Effector memory CD8-positive, alpha-beta T cell (primary cell): ENCODE measurements at regions not wholly inside any gene's neighbourhood (a gene's known extent, or its start where the extent isn't known, plus 50 kb on each side); places are given as distances from the start of the nearest gene placed in this dataset.
"Not testable (repeated sequence)": the region's sequence is repeated elsewhere in the genome, so short reads cannot be mapped to it uniquely, and the experiment has no call there.

Source experiments
- ATAC-seq: fragments of 150-1000 bp; cut with Tn5 transposase; replicated peaks from 2 replicates; pipeline ENCODE4 v1.10.0; 2021; ENCODE audit warnings: mild to moderate bottlenecking, moderate library complexity
- DNase-seq, 3 experiments: peaks; one replicate each; pipeline ENCODE4 v3.0.0; 2021
- H3K27ac Mint-ChIP-seq, 2 donors: one replicate each; pipeline ENCODE4 v1.8.0; 2022; ENCODE audit warnings: mild to moderate bottlenecking in 2 of 2, mixed read lengths in 2 of 2, moderate library complexity in 2 of 2
- H3K27me3 Mint-ChIP-seq, 2 donors: one replicate each; pipeline ENCODE4 v1.8.0; 2022; ENCODE audit warnings: mixed read lengths in 2 of 2
- H3K36me3 Mint-ChIP-seq: one replicate; pipeline ENCODE4 v1.8.0; 2022; ENCODE audit warnings: mild to moderate bottlenecking, moderate library complexity, mixed read lengths; ENCODE audit not compliant: insufficient read depth
- H3K4me1 Mint-ChIP-seq, 2 donors: one replicate each; pipeline ENCODE4 v1.8.0; 2022; ENCODE audit warnings: low read depth in 2 of 2, mixed read lengths in 2 of 2
- H3K4me3 Mint-ChIP-seq, 2 donors: one replicate each; pipeline ENCODE4 v1.8.0; 2022; ENCODE audit warnings: mild to moderate bottlenecking in 2 of 2, mixed read lengths in 2 of 2, moderate library complexity in 2 of 2
- H3K9me3 Mint-ChIP-seq, 2 donors: one replicate each; pipeline ENCODE4 v1.8.0; 2022; ENCODE audit warnings: mixed read lengths in 2 of 2

GRCh38 chr17:22518185-22518584 is 825.9 kb downstream of the KCNJ18 start:
- Mint-ChIP-seq H3K27me3 (no peaks in the 10 kb centered on the region), H3K4me1 (no peaks in the 10 kb centered on the region), H3K36me3 (no peaks in the 10 kb centered on the region), H3K4me3 (no peak overlapping the region), H3K9me3 (peaks cover 8 to 16% of the 10 kb centered on the region in 2 donors), H3K27ac (no peak overlapping the region)
- no peak for ATAC-seq
- DNase-seq: no peak

DNA sequence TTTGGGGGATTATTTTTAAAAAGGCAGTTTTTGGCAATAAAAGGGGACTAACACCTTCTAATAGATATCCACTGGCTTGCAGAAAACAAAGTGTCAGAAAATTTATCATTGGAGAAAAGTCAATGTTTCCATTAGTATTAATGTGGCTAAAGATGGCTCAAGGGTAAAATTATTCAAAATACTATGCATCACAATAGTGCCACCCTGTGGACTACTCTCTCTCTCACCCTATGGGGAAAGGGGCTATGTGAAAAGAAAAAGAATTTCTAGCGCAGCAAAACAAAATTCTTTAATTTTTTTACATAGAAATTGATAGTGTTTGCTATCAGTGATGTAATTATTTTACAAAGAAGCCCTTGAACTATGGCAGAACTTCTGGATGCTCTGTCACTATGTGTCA is 856.5 kb downstream of the KCNJ18 start:
- H3K27me3 Mint-ChIP-seq, DNase-seq, H3K4me3 Mint-ChIP-seq, H3K9me3 Mint-ChIP-seq, H3K27ac Mint-ChIP-seq, ATAC-seq, H3K36me3 Mint-ChIP-seq, H3K4me1 Mint-ChIP-seq: not testable (repeated sequence)

DNA sequence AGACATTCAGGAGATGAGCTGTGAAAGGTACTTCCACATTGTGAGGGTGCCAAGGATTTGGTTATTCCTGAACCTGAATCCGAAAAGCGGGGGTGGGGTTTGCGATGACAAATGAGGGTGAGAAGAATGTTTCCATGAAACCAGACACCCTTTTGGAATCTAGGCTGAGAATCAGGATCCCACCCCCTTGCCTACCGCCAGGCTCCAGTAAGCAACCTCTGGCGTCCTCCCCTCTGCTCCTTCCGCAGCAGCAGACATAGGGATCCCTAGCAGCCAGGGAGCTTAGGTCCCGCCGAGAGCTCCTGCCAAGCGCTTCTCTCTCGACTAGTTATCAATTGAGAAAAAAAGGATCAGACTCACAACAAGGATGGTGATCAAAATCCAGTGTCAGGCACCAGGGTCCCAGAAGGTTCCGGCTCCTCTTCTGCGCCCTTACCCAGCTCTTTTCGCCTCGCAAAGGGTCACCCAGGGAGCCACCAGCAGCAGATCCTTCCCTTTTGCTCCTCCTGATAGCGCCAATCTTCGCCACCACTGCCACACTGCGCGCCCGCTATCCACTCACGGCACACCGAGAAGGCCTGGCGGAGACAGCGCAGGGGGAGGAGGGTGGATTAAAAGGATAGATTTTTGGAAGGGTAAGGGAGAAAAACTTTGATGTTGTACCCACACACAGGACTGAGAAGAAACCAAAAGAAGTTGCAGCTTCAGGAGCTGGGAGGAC is 859.5 kb downstream of the KCNJ18 start:
- H3K36me3 Mint-ChIP-seq, H3K27ac Mint-ChIP-seq, ATAC-seq, H3K27me3 Mint-ChIP-seq, H3K4me3 Mint-ChIP-seq, DNase-seq, H3K4me1 Mint-ChIP-seq, H3K9me3 Mint-ChIP-seq: not testable (repeated sequence)

- Mint-ChIP-seq H3K36me3 (no peaks in the 10 kb centered on the region), H3K4me3 (no peak overlapping the region), H3K27me3 (no peaks in the 10 kb centered on the region), H3K9me3 (peaks cover 25 to 26% of the 10 kb centered on the region in 2 donors), H3K4me1 (no peaks in the 10 kb centered on the region), H3K27ac (no peak overlapping the region)
- no peak for ATAC-seq
- DNase-seq: no peak
These were observed 877.3 kb downstream of the KCNJ18 start for GRCh38 chr17:22569459-22570143.

GRCh38 chr17:22570144-22570845 is 878.0 kb downstream of the KCNJ18 start:
- Mint-ChIP-seq H3K36me3 (no peaks in the 10 kb centered on the region), H3K4me1 (no peaks in the 10 kb centered on the region), H3K27ac (no peak overlapping the region), H3K27me3 (no peaks in the 10 kb centered on the region), H3K4me3 (no peak overlapping the region), H3K9me3 (peaks cover 25 to 26% of the 10 kb centered on the region in 2 donors)
- DNase-seq (no peak), ATAC-seq (no peak)

DNA sequence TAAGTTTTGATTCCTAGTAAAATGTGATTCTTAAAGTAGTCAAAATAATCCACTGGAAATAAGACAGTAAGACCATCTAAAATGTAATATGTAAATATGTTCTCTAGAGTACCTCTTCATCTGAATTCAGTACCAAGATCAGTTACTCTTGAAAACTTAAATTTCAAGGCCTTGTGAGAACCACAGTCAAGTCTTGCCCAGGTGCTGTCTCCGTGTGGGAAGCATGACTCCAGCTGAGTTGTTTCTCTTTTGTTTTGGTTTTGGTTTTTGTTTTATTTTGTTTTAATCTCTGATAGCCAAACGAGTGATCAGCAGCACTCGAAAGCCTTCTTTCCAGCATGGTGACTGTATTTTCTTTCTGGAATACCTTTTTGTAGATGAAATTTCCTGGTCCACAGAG is 907.0 kb downstream of the KCNJ18 start:
- no peak for ATAC-seq
- H3K27me3 Mint-ChIP-seq: no peaks in the 10 kb centered on the region
- no peak overlapping the region for H3K27ac Mint-ChIP-seq
- H3K4me3 Mint-ChIP-seq: no peak overlapping the region
- no peaks in the 10 kb centered on the region for H3K4me1 Mint-ChIP-seq
- H3K9me3 Mint-ChIP-seq: peaks cover 0 to 8% of the 10 kb centered on the region in 2 donors
- H3K36me3 Mint-ChIP-seq: no peaks in the 10 kb centered on the region
- no peak for DNase-seq

- DNase-seq (no peak), ATAC-seq (no peak)
- Mint-ChIP-seq H3K4me3 (no peak overlapping the region), H3K9me3 (peaks cover 0 to 8% of the 10 kb centered on the region in 2 donors), H3K27ac (no peak overlapping the region), H3K4me1 (no peaks in the 10 kb centered on the region), H3K27me3 (no peaks in the 10 kb centered on the region), H3K36me3 (no peaks in the 10 kb centered on the region)
These were observed 908.4 kb downstream of the KCNJ18 start for GRCh38 chr17:22600644-22601298.
